Keratinocyte (primary cell): ENCODE measurements at regions not wholly inside any gene's neighbourhood (a gene's known extent, or its start where the extent isn't known, plus 50 kb on each side); places are given as distances from the start of the nearest gene placed in this dataset.

Source experiments
- DNase-seq: peaks from one replicate; pipeline ENCODE4 v3.0.0-alpha.2; 2011; ENCODE audit warnings: low read depth, missing footprints, low spot score
- FAIRE-seq: peaks from 2 replicates; lab custom pipeline; 2011; peaks lifted over from hg19 to GRCh38; lab: Jason Lieb, UNC
- H2AFZ ChIP-seq: 2 replicates; pipeline ENCODE4 v1.6.0; 2012; ENCODE audit warnings: low read length, control low read depth, inconsistent platforms; ENCODE audit not compliant: control insufficient read depth
- H3K27ac ChIP-seq: 2 replicates; pipeline ENCODE4 v1.5.1; 2011; ENCODE audit warnings: low read length; ENCODE audit not compliant: control insufficient read depth, insufficient read depth
- H3K27me3 ChIP-seq: 3 replicates; pipeline ENCODE4 v1.6.0; 2011; ENCODE audit warnings: low read length; ENCODE audit not compliant: control insufficient read depth, insufficient read depth; ENCODE audit errors: extremely low read depth
- H3K36me3 ChIP-seq, 2 experiments: 2 replicates in 1 of 2; 3 replicates in 1 of 2; pipeline ENCODE4 v1.5.1; 2011; ENCODE audit warnings: low read length in 2 of 2, mild to moderate bottlenecking in 1 of 2; ENCODE audit not compliant: control insufficient read depth in 2 of 2, insufficient read depth in 2 of 2; ENCODE audit errors: extremely low read depth in 1 of 2
- H3K4me1 ChIP-seq: 3 replicates; pipeline ENCODE4 v1.5.1; 2011; ENCODE audit warnings: low read length; ENCODE audit not compliant: control insufficient read depth, insufficient read depth; ENCODE audit errors: extremely low read depth
- H3K4me2 ChIP-seq: 3 replicates; pipeline ENCODE4 v1.6.0; 2011; ENCODE audit warnings: low read depth, low read length; ENCODE audit not compliant: control insufficient read depth, insufficient read depth; ENCODE audit errors: extremely low read depth
- H3K4me3 ChIP-seq, 3 experiments: fragments of 200-600 bp in 1 of 3; sonication (generic) in 1 of 3; 2 replicates in 2 of 3; 3 replicates in 1 of 3; pipeline ENCODE4 v1.5.1; 2011 to 2016; ENCODE audit warnings: low read length in 3 of 3, mild to moderate bottlenecking in 3 of 3, control low read depth in 2 of 3, inconsistent platforms in 1 of 3, low read depth in 1 of 3, mixed read lengths in 1 of 3, mixed run types in 1 of 3, moderate library complexity in 1 of 3; ENCODE audit not compliant: control insufficient read depth in 2 of 3, insufficient read depth in 2 of 3; ENCODE audit errors: extremely low read depth in 1 of 3
- H3K79me2 ChIP-seq: 2 replicates; pipeline ENCODE4 v1.6.0; 2012; ENCODE audit warnings: low read length; ENCODE audit not compliant: control insufficient read depth, insufficient read depth
- H3K9ac ChIP-seq: 3 replicates; pipeline ENCODE4 v1.6.0; 2011; ENCODE audit warnings: low read length; ENCODE audit not compliant: control insufficient read depth, insufficient read depth; ENCODE audit errors: extremely low read depth
- H3K9me1 ChIP-seq: 3 replicates; pipeline ENCODE4 v1.6.0; 2011; ENCODE audit warnings: low read length; ENCODE audit not compliant: control insufficient read depth, insufficient read depth; ENCODE audit errors: extremely low read depth
- H3K9me3 ChIP-seq: 2 replicates; pipeline ENCODE4 v1.5.1; 2012; ENCODE audit warnings: low read depth, low read length; ENCODE audit not compliant: control insufficient read depth
- H4K20me1 ChIP-seq: 3 replicates; pipeline ENCODE4 v1.6.0; 2011; ENCODE audit warnings: low read length; ENCODE audit not compliant: control insufficient read depth, insufficient read depth; ENCODE audit errors: extremely low read depth
- CTCF ChIP-seq, 3 experiments: IDR thresholded peaks in 1 of 3; conservative IDR thresholded peaks in 1 of 3; optimal IDR thresholded peaks in 1 of 3; 2 replicates in 2 of 3; 3 replicates in 1 of 3; pipeline versions ENCODE3 to v1.5.1; 2011; ENCODE audit warnings: low read length in 3 of 3, mild to moderate bottlenecking in 3 of 3, moderate library complexity in 2 of 3, control low read depth in 1 of 3, inconsistent platforms in 1 of 3; ENCODE audit not compliant: insufficient read depth in 2 of 3; ENCODE audit errors: extremely low read depth in 1 of 3
- EZH2 ChIP-seq: IDR thresholded peaks from one replicate; pipeline ENCODE4 v1.6.1; 2012; ENCODE audit warnings: inconsistent platforms, mild to moderate bottlenecking, low read length, moderate library complexity
- dilution Hi-C: fragments of 300-500 bp; cut with MboI; formaldehyde crosslinking; loops from one replicate; pipeline ENCODE4 v1.7.0; 2020; ENCODE audit warnings: low sequenced_read_pairs; ENCODE audit not compliant: extremely low pct_ligation_motif_present

GRCh38 chr11:123338997-123339752 is 90.9 kb upstream of the GRAMD1B start:
- H3K9me3 ChIP-seq = no peaks in the 10 kb centered on the region
- FAIRE-seq (no peak), DNase-seq (no peak)
- no peak overlapping the region for H3K9ac ChIP-seq
- H2AFZ ChIP-seq = no peak overlapping the region
- no peaks in the 10 kb centered on the region for H3K27me3 ChIP-seq
- no peak overlapping the region for H3K4me2 ChIP-seq
- TF ChIP-seq EZH2 = no peak
- no peak for TF ChIP-seq CTCF (optimal IDR thresholded peaks at IDR 0.05 in 1 of 3, IDR thresholded peaks at IDR 0.05 in 1 of 3, conservative IDR thresholded peaks at IDR 0.05 in 1 of 3; ENCODE audit: extremely low read depth in 1 of 3, insufficient read depth in 2 of 3, low read length in 3 of 3)
- H3K36me3 ChIP-seq = no peaks in the 10 kb centered on the region
- no peaks in the 10 kb centered on the region for H3K4me1 ChIP-seq
- dilution Hi-C loops = no loop called here
- no peak overlapping the region for H3K4me3 ChIP-seq
- H3K79me2 ChIP-seq = no peaks in the 10 kb centered on the region
- no peaks in the 10 kb centered on the region for H4K20me1 ChIP-seq
- no peak overlapping the region for H3K27ac ChIP-seq
- H3K9me1 ChIP-seq = no peaks in the 10 kb centered on the region

- no peaks in the 10 kb centered on the region for H3K4me1 ChIP-seq
- no peak for DNase-seq
- no peaks in the 10 kb centered on the region for H4K20me1 ChIP-seq
- no peak overlapping the region for H3K9ac ChIP-seq
- no peak overlapping the region for H3K4me3 ChIP-seq
- H3K9me1 ChIP-seq = no peaks in the 10 kb centered on the region
- H2AFZ ChIP-seq = no peak overlapping the region
- no peaks in the 10 kb centered on the region for H3K27me3 ChIP-seq
- FAIRE-seq = no peak
- TF ChIP-seq EZH2 = no peak
- TF ChIP-seq CTCF (optimal IDR thresholded peaks at IDR 0.05 in 1 of 3, IDR thresholded peaks at IDR 0.05 in 1 of 3, conservative IDR thresholded peaks at IDR 0.05 in 1 of 3; ENCODE audit: extremely low read depth in 1 of 3, insufficient read depth in 2 of 3, low read length in 3 of 3) = no peak
- H3K9me3 ChIP-seq = no peaks in the 10 kb centered on the region
- H3K27ac ChIP-seq = no peak overlapping the region
- H3K36me3 ChIP-seq = no peaks in the 10 kb centered on the region
- dilution Hi-C loops = no loop called here
- H3K4me2 ChIP-seq = no peak overlapping the region
- H3K79me2 ChIP-seq = no peaks in the 10 kb centered on the region
These were observed 91.7 kb upstream of the GRAMD1B start for GRCh38 chr11:123338266-123338800.
